Ascending aorta (tissue), 2 donors: ENCODE measurements at regions not wholly inside any gene's neighbourhood (a gene's known extent, or its start where the extent isn't known, plus 50 kb on each side); places are given as distances from the start of the nearest gene placed in this dataset.

ENCODE experiments used
- DNase-seq, 2 donors: peaks; one replicate each; pipeline ENCODE4 v3.0.0-alpha.2; 2019; ENCODE audit warnings: low spot score in 2 of 2
- H3K27ac ChIP-seq, 2 donors: fragments of 200-600 bp; sonication (generic); one replicate each; pipeline ENCODE4 v1.5.1; 2016 to 2017; ENCODE audit warnings: mild to moderate bottlenecking in 1 of 2
- H3K27me3 ChIP-seq: fragments of 200-600 bp; sonication (generic); one replicate; pipeline ENCODE4 v1.5.1; 2017
- H3K36me3 ChIP-seq, 2 donors: fragments of 200-600 bp; sonication (generic); one replicate each; pipeline ENCODE4 v1.5.1; 2016
- H3K4me1 ChIP-seq, 2 donors: fragments of 200-600 bp; sonication (generic); one replicate each; pipeline ENCODE4 v1.5.1; 2016 to 2017; ENCODE audit warnings: mild to moderate bottlenecking in 1 of 2
- H3K4me3 ChIP-seq, 2 donors: fragments of 200-600 bp; sonication (generic); one replicate each; pipeline ENCODE4 v1.5.1; 2016 to 2017; ENCODE audit warnings: mild to moderate bottlenecking in 1 of 2
- H3K9me3 ChIP-seq, 2 donors: fragments of 200-600 bp; sonication (generic); one replicate each; pipeline ENCODE4 v1.5.1; 2016
- intact Hi-C: fragments of 100-400 bp; cut with DNase I; formaldehyde crosslinking; loops from one replicate; pipeline ENCODE4 v1.15.1; 2023
- TF ChIP-seq, protein P1 (sequence below), 3 experiments: fragments of 200-600 bp in 2 of 3; fragments of 450-650 bp in 1 of 3; sonication (generic) in 2 of 3; IDR thresholded peaks; one replicate each; pipeline ENCODE4 v1.5.1; 2016 to 2019; ENCODE audit warnings: antibody characterized with exemption in 3 of 3, mild to moderate bottlenecking in 1 of 3, moderate library complexity in 1 of 3

DNA sequence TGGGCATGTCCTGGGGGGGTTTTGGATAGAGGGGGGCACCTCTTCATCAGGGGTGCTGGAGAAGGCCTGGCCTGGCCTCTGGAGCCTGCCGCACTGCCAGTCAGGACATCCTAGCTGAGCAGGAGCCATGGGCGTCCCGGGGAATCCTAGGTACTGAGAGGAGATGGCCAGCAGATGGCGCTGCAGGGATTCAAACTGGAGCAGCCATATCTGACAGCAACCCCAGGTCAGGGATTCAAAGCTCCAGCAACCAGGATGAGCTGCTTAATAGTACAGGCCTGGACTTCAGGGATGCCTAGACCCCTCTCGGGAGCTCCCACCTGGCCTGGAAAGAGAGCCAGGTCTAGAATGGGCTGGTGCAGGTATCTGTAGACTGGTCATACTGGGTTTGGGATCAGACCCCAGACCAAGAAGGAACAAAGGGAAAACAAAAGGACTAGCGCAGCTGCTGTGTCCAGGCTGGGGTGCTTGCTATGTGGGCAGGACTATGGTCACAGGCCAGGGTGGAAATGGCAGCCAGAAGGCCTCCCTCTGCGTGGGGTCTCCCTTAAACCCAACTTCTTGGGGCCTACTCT, 306.9 kb upstream of the RBFOX1 start:
- Histone ChIP-seq H3K27ac (no peak overlapping the region), H3K27me3 (no peaks in the 10 kb centered on the region), H3K4me3 (no peak overlapping the region), H3K36me3 (no peaks in the 10 kb centered on the region), H3K9me3 (peaks cover 0 to 3% of the 10 kb centered on the region in 2 donors), H3K4me1 (no peaks in the 10 kb centered on the region)
- intact Hi-C loops = no loop called here
- TF ChIP-seq, protein P1, sequence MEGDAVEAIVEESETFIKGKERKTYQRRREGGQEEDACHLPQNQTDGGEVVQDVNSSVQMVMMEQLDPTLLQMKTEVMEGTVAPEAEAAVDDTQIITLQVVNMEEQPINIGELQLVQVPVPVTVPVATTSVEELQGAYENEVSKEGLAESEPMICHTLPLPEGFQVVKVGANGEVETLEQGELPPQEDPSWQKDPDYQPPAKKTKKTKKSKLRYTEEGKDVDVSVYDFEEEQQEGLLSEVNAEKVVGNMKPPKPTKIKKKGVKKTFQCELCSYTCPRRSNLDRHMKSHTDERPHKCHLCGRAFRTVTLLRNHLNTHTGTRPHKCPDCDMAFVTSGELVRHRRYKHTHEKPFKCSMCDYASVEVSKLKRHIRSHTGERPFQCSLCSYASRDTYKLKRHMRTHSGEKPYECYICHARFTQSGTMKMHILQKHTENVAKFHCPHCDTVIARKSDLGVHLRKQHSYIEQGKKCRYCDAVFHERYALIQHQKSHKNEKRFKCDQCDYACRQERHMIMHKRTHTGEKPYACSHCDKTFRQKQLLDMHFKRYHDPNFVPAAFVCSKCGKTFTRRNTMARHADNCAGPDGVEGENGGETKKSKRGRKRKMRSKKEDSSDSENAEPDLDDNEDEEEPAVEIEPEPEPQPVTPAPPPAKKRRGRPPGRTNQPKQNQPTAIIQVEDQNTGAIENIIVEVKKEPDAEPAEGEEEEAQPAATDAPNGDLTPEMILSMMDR (IDR thresholded peaks at IDR 0.05) = no peak
- DNase-seq = peak in 1 of 2 donors; percentile 66

DNA sequence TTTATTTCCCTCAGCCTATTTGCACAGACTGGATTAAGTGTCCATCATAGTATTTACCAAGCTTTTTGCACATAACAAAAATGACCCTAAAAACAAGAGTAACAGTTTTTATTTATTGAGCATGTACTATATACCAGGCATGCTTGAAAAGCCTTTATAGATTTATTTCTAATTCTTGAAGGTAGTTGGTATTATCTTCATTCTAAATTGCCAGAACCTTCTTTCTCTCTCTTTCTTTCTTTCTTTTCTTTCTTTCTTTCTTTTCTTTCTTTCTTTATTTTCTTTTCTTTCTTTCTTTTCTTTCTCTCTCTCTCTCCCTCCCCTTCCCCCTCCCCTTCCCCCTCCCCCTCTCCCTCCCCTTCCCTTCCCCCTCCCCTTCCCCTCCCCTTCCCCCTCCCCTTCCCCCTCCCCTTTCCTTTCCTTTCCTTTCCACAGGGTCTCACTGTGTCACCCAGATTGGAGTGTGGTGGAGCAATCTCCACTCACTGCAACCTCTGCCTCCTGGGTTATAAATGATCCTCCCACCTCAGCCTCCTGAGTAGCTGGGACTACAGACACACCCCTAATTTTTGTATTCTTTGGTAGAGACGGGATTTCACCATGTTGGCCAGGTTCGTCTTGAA, 310.9 kb upstream of the RBFOX1 start:
- H3K36me3 ChIP-seq = no peaks in the 10 kb centered on the region
- H3K27ac ChIP-seq = no peak overlapping the region
- H3K27me3 ChIP-seq = no peaks in the 10 kb centered on the region
- H3K4me1 ChIP-seq = no peaks in the 10 kb centered on the region
- intact Hi-C loops = no loop called here
- no peak overlapping the region for H3K4me3 ChIP-seq
- no peaks in the 10 kb centered on the region for H3K9me3 ChIP-seq
- no peak for DNase-seq
- TF ChIP-seq, protein P1 (IDR thresholded peaks at IDR 0.05) = no peak

DNA sequence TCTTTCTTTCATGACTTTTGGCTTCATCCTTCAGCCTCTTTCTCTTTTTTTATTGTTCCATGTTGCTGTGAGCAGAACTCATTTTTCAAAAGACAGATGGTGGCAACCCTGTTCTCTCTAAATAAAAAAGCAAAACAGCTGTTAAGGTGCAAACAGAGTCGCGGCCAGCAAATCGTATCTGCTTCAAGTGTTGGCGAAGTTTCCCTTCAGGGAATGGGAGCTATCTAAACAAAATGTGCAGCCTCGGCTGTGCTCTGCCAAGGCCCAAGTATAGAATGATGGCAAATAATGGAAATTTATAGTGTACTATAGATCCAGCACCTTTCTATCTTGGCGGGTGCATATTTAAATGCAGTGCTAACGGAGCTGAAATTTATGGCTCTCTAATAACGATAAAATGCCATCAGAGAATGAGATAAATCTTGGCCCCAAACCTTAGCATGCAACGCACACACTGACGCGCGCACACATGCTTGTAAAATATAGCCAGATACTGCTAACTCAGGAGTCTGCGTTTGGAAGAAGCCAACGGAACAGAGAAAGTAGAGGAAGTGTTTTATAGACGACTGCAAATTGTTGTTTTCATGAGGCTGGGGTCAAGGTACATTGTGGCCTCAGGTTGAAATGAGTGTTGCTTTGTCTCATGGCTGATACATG, 315.5 kb upstream of the RBFOX1 start:
- no peak for DNase-seq
- Histone ChIP-seq H3K36me3 (no peaks in the 10 kb centered on the region), H3K4me1 (no peaks in the 10 kb centered on the region), H3K4me3 (no peak overlapping the region), H3K27me3 (no peaks in the 10 kb centered on the region), H3K27ac (no peak overlapping the region), H3K9me3 (no peaks in the 10 kb centered on the region)
- intact Hi-C loops = no loop called here
- TF ChIP-seq, protein P1 (IDR thresholded peaks at IDR 0.05) = no peak

DNA sequence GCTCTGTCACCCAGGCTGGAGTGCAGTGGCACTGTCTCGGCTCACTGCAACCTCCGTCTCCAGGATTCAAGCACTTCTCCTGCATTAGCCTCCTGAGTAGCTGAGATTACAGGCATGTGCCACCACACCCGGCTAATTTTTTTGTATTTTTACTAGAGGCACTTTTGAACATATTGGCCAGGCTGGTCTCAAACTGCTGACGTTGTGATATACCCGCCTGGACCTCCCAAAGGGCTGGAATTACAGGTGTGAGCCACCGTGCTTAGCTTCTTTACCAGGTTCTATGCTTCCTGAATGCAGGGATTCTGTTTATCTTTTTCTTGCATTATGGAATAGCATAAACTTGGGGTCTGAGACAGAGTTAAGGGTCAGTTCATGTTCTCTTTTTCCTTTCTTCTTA, 317.9 kb upstream of the RBFOX1 start:
- no peaks in the 10 kb centered on the region for H3K36me3 ChIP-seq
- no peak overlapping the region for H3K4me3 ChIP-seq
- peaks cover 0 to 2% of the 10 kb centered on the region in 2 donors for H3K9me3 ChIP-seq
- no peak overlapping the region for H3K27ac ChIP-seq
- no peak for DNase-seq
- intact Hi-C loops = no loop called here
- no peaks in the 10 kb centered on the region for H3K4me1 ChIP-seq
- H3K27me3 ChIP-seq = no peaks in the 10 kb centered on the region
- TF ChIP-seq, protein P1 (IDR thresholded peaks at IDR 0.05) = no peak

DNA sequence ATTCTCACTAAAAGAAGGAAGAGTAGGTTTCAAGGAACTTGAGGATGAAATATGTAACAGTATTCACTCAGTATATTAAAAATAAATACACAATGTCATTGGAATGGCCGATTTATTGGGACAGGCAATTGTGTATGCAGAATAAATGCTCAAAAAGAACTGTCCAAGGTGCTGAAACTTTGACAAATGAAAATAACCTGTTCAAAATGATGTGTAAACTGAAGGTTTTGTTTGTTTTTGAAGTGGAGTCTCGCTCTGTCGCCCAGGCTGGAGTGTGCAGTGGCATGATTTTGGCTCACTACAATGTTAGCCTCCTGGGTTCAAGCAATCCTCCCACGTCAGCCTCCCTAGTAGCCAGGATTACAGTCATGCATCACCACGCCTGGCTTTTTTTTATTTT, 318.7 kb upstream of the RBFOX1 start:
- TF ChIP-seq, protein P1 (IDR thresholded peaks at IDR 0.05) = no peak
- H3K27ac ChIP-seq = no peak overlapping the region
- H3K27me3 ChIP-seq = no peaks in the 10 kb centered on the region
- intact Hi-C loops = no loop called here
- peaks cover 0 to 2% of the 10 kb centered on the region in 2 donors for H3K9me3 ChIP-seq
- DNase-seq = no peak
- no peaks in the 10 kb centered on the region for H3K36me3 ChIP-seq
- H3K4me3 ChIP-seq = no peak overlapping the region
- no peaks in the 10 kb centered on the region for H3K4me1 ChIP-seq
